DMS153 (cell line): ENCODE measurements at regions not wholly inside any gene's neighbourhood (a gene's known extent, or its start where the extent isn't known, plus 50 kb on each side); places are given as distances from the start of the nearest gene placed in this dataset.
"Not testable (repeated sequence)": the region's sequence is repeated elsewhere in the genome, so short reads cannot be mapped to it uniquely, and the experiment has no call there.

Experiments used
- DNase-seq: peaks from one replicate; lab custom pipeline; 2025; lab: John Stamatoyannopoulos, UW

GRCh38 chr6:16824845-16825685 lies 63.8 kb upstream of the ATXN1 start:
- no peak for DNase-seq

GRCh38 chr6:16823718-16824352 lies 62.6 kb upstream of the ATXN1 start:
- no peak for DNase-seq

GRCh38 chr6:16822975-16823717 lies 61.9 kb upstream of the ATXN1 start:
- DNase-seq, result no peak

- no peak for DNase-seq
These were observed 61.3 kb upstream of the ATXN1 start for GRCh38 chr6:16822529-16822928.

GRCh38 chr6:16821834-16822264 lies 60.6 kb upstream of the ATXN1 start:
- DNase-seq, result no peak

- DNase-seq, result not testable (repeated sequence)
These were observed 59.0 kb upstream of the ATXN1 start for GRCh38 chr6:16820262-16820661.

GRCh38 chr6:16819752-16820151 lies 58.5 kb upstream of the ATXN1 start:
- DNase-seq, result no peak

GRCh38 chr6:16818992-16819626 lies 57.8 kb upstream of the ATXN1 start:
- no peak for DNase-seq

GRCh38 chr6:16817594-16817993 lies 56.3 kb upstream of the ATXN1 start:
- no peak for DNase-seq

GRCh38 chr6:16816891-16817290 lies 55.6 kb upstream of the ATXN1 start:
- DNase-seq, result no peak

- DNase-seq, result no peak
These were observed 51.7 kb upstream of the ATXN1 start for GRCh38 chr6:16812993-16813392.

GRCh38 chr6:16811277-16811979 lies 50.2 kb upstream of the ATXN1 start:
- no peak for DNase-seq
